Smooth muscle cell (in vitro differentiated cells): ENCODE measurements at regions not wholly inside any gene's neighbourhood (a gene's known extent, or its start where the extent isn't known, plus 50 kb on each side); places are given as distances from the start of the nearest gene placed in this dataset.

Source experiments
- DNase-seq: peaks from one replicate; lab custom pipeline; 2025; ENCODE audit not compliant: unreplicated experiment; lab: John Stamatoyannopoulos, UW
- H2AFZ ChIP-seq: fragments of 200-600 bp; sonication (generic); 2 replicates; pipeline ENCODE4 v1.6.0; 2016; ENCODE audit warnings: antibody characterized with exemption, low read depth, mild to moderate bottlenecking
- H3F3A ChIP-seq: fragments of 200-600 bp; sonication (generic); 2 replicates; pipeline ENCODE4 v1.6.0; 2017; ENCODE audit warnings: antibody characterized with exemption, low read depth
- H3K27ac ChIP-seq: fragments of 200-600 bp; sonication (generic); 2 replicates; pipeline ENCODE4 v1.5.1; 2016; ENCODE audit warnings: low read depth, mild to moderate bottlenecking
- H3K27me3 ChIP-seq: fragments of 200-600 bp; sonication (generic); 2 replicates; pipeline ENCODE4 v1.6.1; 2016; ENCODE audit warnings: low read depth, mild to moderate bottlenecking
- H3K36me3 ChIP-seq: fragments of 200-600 bp; sonication (generic); 2 replicates; pipeline ENCODE4 v1.5.1; 2016; ENCODE audit warnings: low read depth
- H3K4me1 ChIP-seq: fragments of 200-600 bp; sonication (generic); 2 replicates; pipeline ENCODE4 v1.5.1; 2016; ENCODE audit warnings: low read depth
- H3K4me2 ChIP-seq: fragments of 200-600 bp; sonication (generic); 2 replicates; pipeline ENCODE4 v1.6.0; 2016; ENCODE audit warnings: mild to moderate bottlenecking
- H3K4me3 ChIP-seq: fragments of 200-600 bp; sonication (generic); 2 replicates; pipeline ENCODE4 v1.5.1; 2016; ENCODE audit warnings: mild to moderate bottlenecking
- H3K79me2 ChIP-seq: fragments of 200-600 bp; sonication (generic); 2 replicates; pipeline ENCODE4 v1.6.0; 2016; ENCODE audit warnings: low read depth, mild to moderate bottlenecking
- H3K9ac ChIP-seq: fragments of 200-600 bp; sonication (generic); 2 replicates; pipeline ENCODE4 v1.6.0; 2016; ENCODE audit warnings: low read depth
- H3K9me3 ChIP-seq: fragments of 200-600 bp; sonication (generic); replicated peaks from 2 replicates; pipeline ENCODE4 v1.5.1; 2016; ENCODE audit warnings: low read depth
- H4K20me1 ChIP-seq: fragments of 200-600 bp; sonication (generic); 2 replicates; pipeline ENCODE4 v1.6.0; 2016; ENCODE audit warnings: low read depth
- WGBS: methylation state at CpG from one replicate; pipeline ENCODE4 v1.1.7; 2016; ENCODE audit warnings: low lambda C conversion rate; 5-methylcytosine and 5-hydroxymethylcytosine counted together
- TF ChIP-seq, protein P1 (sequence below): fragments of 200-600 bp; sonication (generic); IDR thresholded peaks from 2 replicates; pipeline ENCODE4 v1.5.1; 2017; ENCODE audit warnings: borderline replicate concordance, mild to moderate bottlenecking, antibody characterized with exemption; ENCODE audit not compliant: insufficient read depth, poor library complexity, severe bottlenecking

DNA sequence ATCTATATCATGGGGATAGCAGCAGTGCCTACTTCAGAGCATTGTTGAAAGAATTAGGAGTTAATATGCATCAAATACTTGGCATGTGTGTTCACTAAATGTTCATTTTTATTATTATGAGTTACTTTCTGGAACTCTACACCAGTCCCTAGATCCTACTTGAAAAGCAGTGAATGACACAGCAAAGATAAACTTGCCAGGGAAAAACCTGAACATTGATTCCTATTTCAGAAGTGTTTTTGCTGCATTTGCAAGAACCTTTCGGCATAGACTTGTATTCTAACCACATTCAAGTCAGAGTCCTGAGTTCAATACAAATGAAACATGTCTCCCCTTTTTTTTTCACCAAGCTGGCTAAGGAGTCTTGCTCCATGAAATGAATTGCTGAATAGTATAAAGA lies 187.4 kb upstream of the TAB2 start:
- TF ChIP-seq, protein P1, sequence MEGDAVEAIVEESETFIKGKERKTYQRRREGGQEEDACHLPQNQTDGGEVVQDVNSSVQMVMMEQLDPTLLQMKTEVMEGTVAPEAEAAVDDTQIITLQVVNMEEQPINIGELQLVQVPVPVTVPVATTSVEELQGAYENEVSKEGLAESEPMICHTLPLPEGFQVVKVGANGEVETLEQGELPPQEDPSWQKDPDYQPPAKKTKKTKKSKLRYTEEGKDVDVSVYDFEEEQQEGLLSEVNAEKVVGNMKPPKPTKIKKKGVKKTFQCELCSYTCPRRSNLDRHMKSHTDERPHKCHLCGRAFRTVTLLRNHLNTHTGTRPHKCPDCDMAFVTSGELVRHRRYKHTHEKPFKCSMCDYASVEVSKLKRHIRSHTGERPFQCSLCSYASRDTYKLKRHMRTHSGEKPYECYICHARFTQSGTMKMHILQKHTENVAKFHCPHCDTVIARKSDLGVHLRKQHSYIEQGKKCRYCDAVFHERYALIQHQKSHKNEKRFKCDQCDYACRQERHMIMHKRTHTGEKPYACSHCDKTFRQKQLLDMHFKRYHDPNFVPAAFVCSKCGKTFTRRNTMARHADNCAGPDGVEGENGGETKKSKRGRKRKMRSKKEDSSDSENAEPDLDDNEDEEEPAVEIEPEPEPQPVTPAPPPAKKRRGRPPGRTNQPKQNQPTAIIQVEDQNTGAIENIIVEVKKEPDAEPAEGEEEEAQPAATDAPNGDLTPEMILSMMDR = no peak
- Histone ChIP-seq H3K4me3 (no peak overlapping the region), H3K36me3 (no peaks in the 10 kb centered on the region), H3K27ac (peak overlapping the region; percentile 59), H3K4me2 (peak overlapping the region; percentile 7), H3K9me3 (no peaks in the 10 kb centered on the region), H4K20me1 (no peaks in the 10 kb centered on the region), H3F3A (no peaks in the 10 kb centered on the region), H2AFZ (peak overlapping the region; percentile 63), H3K9ac (no peak overlapping the region), H3K79me2 (no peaks in the 10 kb centered on the region), H3K4me1 (peaks cover 15% of the 10 kb centered on the region), H3K27me3 (no peaks in the 10 kb centered on the region)
- no peak for DNase-seq
- WGBS = 80% methylated on average over 1 of the region's 1 CpG

DNA sequence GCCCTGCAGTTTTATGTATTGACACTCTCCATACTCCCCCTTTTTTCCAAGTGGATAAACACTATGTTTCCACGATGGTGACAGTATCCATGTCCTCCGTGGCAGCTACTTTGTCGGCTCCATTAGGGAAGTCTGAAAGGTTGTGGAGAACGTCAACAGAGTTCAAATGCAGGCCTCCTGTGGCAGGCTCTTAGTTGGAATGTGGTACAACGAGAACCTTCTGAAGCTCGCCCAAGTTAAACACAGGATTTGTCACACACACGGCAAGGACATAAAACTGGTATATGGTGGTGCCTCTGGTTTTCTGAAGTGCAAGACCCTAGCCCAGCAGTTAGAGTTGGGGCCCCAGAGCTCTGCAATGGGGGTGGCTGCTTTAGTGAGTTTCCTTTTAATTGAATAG lies 187.0 kb upstream of the TAB2 start:
- Histone ChIP-seq H3K9ac (no peak overlapping the region), H3K79me2 (no peaks in the 10 kb centered on the region), H3K36me3 (no peaks in the 10 kb centered on the region), H3K9me3 (no peaks in the 10 kb centered on the region), H3K27me3 (no peaks in the 10 kb centered on the region), H3K4me1 (peaks cover 19% of the 10 kb centered on the region), H4K20me1 (no peaks in the 10 kb centered on the region), H3K4me3 (no peak overlapping the region), H3K27ac (peak overlapping the region; percentile 59), H2AFZ (peak overlapping the region; percentile 63), H3K4me2 (peak overlapping the region; percentile 7), H3F3A (no peaks in the 10 kb centered on the region)
- TF ChIP-seq, protein P1 = no peak
- DNase-seq = no peak
- WGBS = 7% methylated on average over 7 of the region's 7 CpGs

DNA sequence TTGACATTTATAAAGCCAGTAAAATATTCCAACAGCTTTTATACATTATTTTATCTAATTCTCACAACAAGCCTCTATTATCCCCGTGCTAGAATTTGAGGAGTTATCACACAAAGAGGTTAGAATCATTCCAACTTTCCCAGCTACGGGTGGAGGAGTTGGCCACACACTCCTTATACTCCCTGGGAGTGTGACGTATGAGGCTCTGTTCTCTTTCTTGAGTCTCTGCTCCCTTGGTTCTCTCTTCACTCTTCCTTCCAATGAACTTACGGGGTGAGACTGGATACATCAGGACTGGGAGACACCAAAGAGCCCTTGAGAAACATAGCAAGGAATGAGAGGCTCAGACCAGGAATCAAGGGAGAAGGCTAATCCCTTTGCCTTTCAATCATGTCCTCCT lies 185.6 kb upstream of the TAB2 start:
- no peaks in the 10 kb centered on the region for H3K27me3 ChIP-seq
- no peaks in the 10 kb centered on the region for H3F3A ChIP-seq
- DNase-seq = no peak
- no peak overlapping the region for H2AFZ ChIP-seq
- H3K9me3 ChIP-seq = no peaks in the 10 kb centered on the region
- H3K4me2 ChIP-seq = no peak overlapping the region
- no peaks in the 10 kb centered on the region for H3K36me3 ChIP-seq
- H3K4me1 ChIP-seq = peaks cover 19% of the 10 kb centered on the region
- no peak overlapping the region for H3K4me3 ChIP-seq
- H3K9ac ChIP-seq = no peak overlapping the region
- no peak overlapping the region for H3K27ac ChIP-seq
- TF ChIP-seq, protein P1 = no peak
- H4K20me1 ChIP-seq = no peaks in the 10 kb centered on the region
- WGBS = 80% methylated on average over 4 of the region's 4 CpGs
- H3K79me2 ChIP-seq = no peaks in the 10 kb centered on the region

DNA sequence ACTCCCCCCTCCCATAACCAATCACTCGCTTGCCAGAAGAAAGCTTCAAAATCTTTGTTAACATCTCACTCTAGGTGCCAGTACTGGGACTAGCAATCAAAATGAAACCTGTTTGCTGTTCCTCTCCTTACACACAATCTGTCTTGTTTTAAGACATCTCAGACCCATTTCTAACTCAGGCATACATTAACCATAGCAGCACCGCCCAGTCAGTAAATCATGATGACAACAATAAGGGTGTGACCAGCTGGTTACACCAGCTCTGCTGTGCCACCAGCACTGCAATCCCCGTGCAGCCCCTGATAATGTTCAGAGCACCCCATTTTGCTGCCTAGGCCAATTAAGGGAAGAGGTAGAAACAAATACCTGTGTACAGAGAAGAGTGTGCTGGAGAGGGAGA lies 185.2 kb upstream of the TAB2 start:
- Histone ChIP-seq H3K4me1 (peaks cover 19% of the 10 kb centered on the region), H3K79me2 (no peaks in the 10 kb centered on the region), H3K36me3 (no peaks in the 10 kb centered on the region), H4K20me1 (no peaks in the 10 kb centered on the region), H3K27ac (no peak overlapping the region), H2AFZ (no peak overlapping the region), H3K4me3 (no peak overlapping the region), H3F3A (no peaks in the 10 kb centered on the region), H3K27me3 (no peaks in the 10 kb centered on the region), H3K9ac (no peak overlapping the region), H3K4me2 (no peak overlapping the region), H3K9me3 (no peaks in the 10 kb centered on the region)
- 84% methylated on average over 3 of the region's 3 CpGs for WGBS
- TF ChIP-seq, protein P1 = no peak
- no peak for DNase-seq
